ENCODE measurements at regions not wholly inside any gene's neighbourhood (a gene's known extent, or its start where the extent isn't known, plus 50 kb on each side); places are given as distances from the start of the nearest gene placed in this dataset.

GRCh38 chr1:96409087-96409486 lies 312.5 kb upstream of the PTBP2 start:
- TF ChIP-seq GABPA (IDR thresholded peaks at IDR 0.05; ENCODE audit: borderline replicate concordance, insufficient read depth, low read length), result no peak
- no peak for TF ChIP-seq CHD1 (IDR thresholded peaks at IDR 0.05; ENCODE audit: low read depth, low read length)
- no peak for TF ChIP-seq BACH1 (IDR thresholded peaks at IDR 0.05; ENCODE audit: low read length)
- TF ChIP-seq MAX (IDR thresholded peaks at IDR 0.05), result no peak
- TF ChIP-seq CTCF (IDR thresholded peaks at IDR 0.05; ENCODE audit: control extremely low read depth in 1 of 3, insufficient read depth in 1 of 3, low read depth in 1 of 3, low read length in 3 of 3), result no peak
- TF ChIP-seq JUND (IDR thresholded peaks at IDR 0.05; ENCODE audit: low read length), result no peak
- no peak for TF ChIP-seq JUN (IDR thresholded peaks at IDR 0.05; ENCODE audit: low read depth, low read length)
- TF ChIP-seq YY1 (IDR thresholded peaks at IDR 0.05; ENCODE audit: low read depth, low read length), result no peak

Measured in H1 (cell line).